ENCODE measurements at regions not wholly inside any gene's neighbourhood (a gene's known extent, or its start where the extent isn't known, plus 50 kb on each side); places are given as distances from the start of the nearest gene placed in this dataset.
A peak's percentile ranks its signal among the peaks of the same experiment; 100 is the strongest.
"Not testable (repeated sequence)": the region's sequence is repeated elsewhere in the genome, so short reads cannot be mapped to it uniquely, and the experiment has no call there.

DNA sequence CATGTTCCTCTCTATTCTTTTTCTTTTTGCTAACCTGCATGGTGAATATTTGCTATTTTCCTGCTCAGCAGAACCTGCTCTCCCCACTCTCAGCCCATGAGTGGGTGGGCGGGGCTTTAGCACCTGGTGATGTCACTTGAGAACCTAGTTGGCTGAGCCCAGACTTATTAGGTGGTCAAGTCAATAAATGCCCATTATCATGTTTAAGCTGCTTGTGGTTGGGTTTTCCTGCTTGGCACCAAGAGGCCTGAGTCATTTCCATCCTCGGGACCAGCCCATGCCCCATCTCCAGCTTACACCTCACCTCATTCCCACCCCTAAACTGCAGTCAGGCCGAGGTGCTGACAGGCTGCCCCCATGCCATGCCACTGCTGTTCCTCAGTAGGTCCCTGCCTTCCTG lies 226.6 kb downstream of the ANKRD30B start:
- no peak for DNase-seq (ENCODE audit: low read depth)
- no peak overlapping the region for H3K4me3 ChIP-seq (ENCODE audit: control insufficient read depth, low read depth, low read length)
- TF ChIP-seq, protein P1, sequence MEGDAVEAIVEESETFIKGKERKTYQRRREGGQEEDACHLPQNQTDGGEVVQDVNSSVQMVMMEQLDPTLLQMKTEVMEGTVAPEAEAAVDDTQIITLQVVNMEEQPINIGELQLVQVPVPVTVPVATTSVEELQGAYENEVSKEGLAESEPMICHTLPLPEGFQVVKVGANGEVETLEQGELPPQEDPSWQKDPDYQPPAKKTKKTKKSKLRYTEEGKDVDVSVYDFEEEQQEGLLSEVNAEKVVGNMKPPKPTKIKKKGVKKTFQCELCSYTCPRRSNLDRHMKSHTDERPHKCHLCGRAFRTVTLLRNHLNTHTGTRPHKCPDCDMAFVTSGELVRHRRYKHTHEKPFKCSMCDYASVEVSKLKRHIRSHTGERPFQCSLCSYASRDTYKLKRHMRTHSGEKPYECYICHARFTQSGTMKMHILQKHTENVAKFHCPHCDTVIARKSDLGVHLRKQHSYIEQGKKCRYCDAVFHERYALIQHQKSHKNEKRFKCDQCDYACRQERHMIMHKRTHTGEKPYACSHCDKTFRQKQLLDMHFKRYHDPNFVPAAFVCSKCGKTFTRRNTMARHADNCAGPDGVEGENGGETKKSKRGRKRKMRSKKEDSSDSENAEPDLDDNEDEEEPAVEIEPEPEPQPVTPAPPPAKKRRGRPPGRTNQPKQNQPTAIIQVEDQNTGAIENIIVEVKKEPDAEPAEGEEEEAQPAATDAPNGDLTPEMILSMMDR (conservative IDR thresholded peaks at IDR 0.05; ENCODE audit: control insufficient read depth, insufficient read depth, low read depth, low read length), result no peak

DNA sequence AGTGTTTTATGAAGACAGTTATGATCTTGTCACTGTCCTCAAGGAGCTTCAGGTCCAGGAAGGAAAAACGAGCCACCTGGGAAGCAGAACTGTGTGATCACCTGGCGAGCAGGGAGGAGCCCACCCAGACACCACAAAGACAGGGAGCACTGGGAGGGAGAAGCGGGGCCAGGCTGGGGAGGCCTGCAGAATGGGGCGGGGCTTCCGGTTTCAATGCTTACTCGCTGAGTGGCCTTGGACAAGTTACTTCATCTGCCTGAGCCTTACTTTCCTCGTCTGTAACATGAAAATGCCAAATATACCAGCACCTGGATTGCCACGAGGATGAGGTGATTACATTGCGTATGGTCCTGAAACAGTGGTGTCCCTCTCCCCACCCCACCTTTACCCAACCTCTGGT lies 227.5 kb downstream of the ANKRD30B start:
- no peak overlapping the region for H3K4me3 ChIP-seq (ENCODE audit: control insufficient read depth, low read depth, low read length)
- TF ChIP-seq, protein P1 (conservative IDR thresholded peaks at IDR 0.05; ENCODE audit: control insufficient read depth, insufficient read depth, low read depth, low read length), result no peak
- DNase-seq (ENCODE audit: low read depth), result no peak

- DNase-seq (ENCODE audit: low read depth), result peak; percentile 1
- no peak overlapping the region for H3K4me3 ChIP-seq (ENCODE audit: control insufficient read depth, low read depth, low read length)
- TF ChIP-seq, protein P1 (conservative IDR thresholded peaks at IDR 0.05; ENCODE audit: control insufficient read depth, insufficient read depth, low read depth, low read length), result no peak
Observed at GRCh38 chr18:14976736-14977430, 228.9 kb downstream of the ANKRD30B start.

- TF ChIP-seq, protein P1 (conservative IDR thresholded peaks at IDR 0.05; ENCODE audit: control insufficient read depth, insufficient read depth, low read depth, low read length), result no peak
- no peak for DNase-seq (ENCODE audit: low read depth)
Observed at GRCh38 chr18:14978191-14978590, 230.2 kb downstream of the ANKRD30B start.

DNA sequence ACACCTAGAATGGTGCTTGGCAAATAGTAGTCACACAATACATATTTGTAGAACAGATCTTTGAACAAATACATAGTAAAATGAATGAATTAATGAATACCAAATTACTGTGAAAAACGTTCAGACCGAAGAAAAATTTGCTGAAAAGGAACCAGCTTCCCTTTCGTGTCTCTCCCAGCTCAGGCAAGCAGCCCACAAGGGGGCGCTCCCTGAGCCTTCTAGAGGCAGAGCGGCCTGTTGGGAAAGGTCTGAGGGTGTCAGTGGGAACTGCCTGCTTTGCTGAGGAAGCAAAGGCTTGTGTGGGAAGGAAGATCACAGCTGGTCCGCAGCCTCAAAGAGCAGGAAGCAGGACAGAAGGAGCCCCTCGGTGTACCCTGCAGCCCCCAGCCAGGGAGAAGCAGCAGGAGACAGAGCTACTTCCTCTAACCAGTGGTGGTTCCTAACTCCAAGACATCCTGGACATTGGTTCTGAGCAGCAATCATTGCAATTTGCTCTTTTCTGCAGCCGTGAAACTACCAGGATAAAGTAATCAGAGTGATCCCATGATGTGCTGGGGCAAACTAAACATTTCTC lies 231.1 kb downstream of the ANKRD30B start:
- DNase-seq (ENCODE audit: low read depth), result peak; percentile 5
- TF ChIP-seq, protein P1 (conservative IDR thresholded peaks at IDR 0.05; ENCODE audit: control insufficient read depth, insufficient read depth, low read depth, low read length), result peak; percentile 17
- H3K4me3 ChIP-seq (ENCODE audit: control insufficient read depth, low read depth, low read length), result no peak overlapping the region

More at GRCh38 chr18:14978191-14978590, 230.2 kb downstream of the ANKRD30B start:
- H3K4me3 ChIP-seq (ENCODE audit: control insufficient read depth, low read depth, low read length), result no peak overlapping the region

- TF ChIP-seq, protein P1 (conservative IDR thresholded peaks at IDR 0.05; ENCODE audit: control insufficient read depth, insufficient read depth, low read depth, low read length), result no peak
- no peak for DNase-seq (ENCODE audit: low read depth)
- no peak overlapping the region for H3K4me3 ChIP-seq (ENCODE audit: control insufficient read depth, low read depth, low read length)
Observed at GRCh38 chr18:14979875-14980274, 231.9 kb downstream of the ANKRD30B start.

DNA sequence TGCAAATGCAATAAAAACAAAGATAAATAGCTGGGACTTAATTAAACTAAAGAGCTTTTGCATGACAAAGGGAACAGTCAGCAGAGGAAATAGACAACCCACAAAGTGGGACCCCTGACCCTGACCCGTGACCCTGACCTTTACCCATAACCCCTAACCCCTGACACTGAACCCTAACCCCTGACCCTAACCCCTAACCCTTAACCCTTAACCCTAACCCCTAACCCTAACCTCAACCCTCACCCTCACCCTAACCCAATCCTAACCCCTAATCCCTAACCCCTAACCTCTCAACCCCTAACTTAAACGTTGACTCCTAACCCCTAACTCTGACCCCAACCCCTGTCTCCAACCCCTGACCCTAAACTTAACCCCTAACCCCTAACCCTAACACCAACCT lies 236.6 kb downstream of the ANKRD30B start:
- not testable (repeated sequence) for H3K4me3 ChIP-seq (ENCODE audit: control insufficient read depth, low read depth, low read length); DNase-seq (ENCODE audit: low read depth)

DNA sequence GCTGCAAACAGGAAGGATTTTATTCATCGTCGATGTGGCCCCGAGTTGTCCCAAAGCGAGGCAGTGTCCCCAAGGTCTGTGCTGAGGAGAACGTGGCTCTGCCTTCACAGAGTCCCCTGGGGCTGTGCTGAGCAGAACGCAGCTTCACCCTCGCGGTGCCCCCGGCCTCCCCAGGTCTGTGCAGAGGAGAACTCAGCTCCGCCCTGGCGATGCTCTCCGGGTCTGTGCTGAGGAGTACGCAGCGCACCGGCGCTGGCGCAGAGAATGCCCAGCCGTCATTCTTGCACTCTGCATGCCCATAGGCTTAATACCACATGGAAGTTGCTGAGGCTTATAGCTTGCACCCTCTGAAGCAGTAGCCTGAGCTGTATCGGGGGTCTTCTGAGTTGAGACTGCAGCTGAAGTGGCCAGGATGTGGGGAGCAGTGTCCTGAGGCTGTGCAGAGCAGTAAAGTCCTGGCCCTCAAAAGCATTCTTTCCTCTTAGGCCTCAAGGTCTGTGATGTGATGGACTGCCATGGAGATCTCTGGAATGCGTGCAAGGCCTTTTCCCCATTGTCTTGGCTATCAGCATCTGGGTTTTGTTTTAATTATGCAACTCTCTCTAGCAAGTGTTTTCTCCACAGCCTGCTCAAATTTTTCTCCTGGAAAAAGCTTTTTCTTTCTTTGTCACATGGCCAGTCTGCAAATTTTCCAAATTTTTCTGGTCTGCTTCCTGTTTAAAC lies 237.5 kb downstream of the ANKRD30B start:
- DNase-seq (ENCODE audit: low read depth); H3K4me3 ChIP-seq (ENCODE audit: control insufficient read depth, low read depth, low read length): not testable (repeated sequence)

DNA sequence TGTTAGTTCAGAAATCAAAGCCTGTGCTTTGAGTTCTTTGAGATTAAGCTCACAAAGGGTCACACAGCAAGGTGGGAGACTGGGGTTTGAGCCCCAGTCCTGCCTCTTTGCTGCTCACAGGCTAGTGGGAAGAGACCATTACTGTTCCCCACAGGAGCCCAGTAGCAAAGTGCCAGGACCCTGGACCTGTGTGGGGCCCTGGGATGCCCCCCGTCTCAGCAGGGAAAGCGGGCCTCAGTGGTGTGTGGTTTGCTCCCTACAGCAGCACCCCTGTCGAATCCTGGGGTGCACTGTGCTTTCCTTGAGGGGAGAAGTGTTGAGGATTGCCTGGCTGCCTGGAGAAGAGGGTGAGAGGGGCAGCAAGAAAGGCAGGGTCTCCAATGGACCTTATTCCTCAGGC lies 239.4 kb downstream of the ANKRD30B start:
- DNase-seq (ENCODE audit: low read depth); H3K4me3 ChIP-seq (ENCODE audit: control insufficient read depth, low read depth, low read length): not testable (repeated sequence)

GRCh38 chr18:14987960-14988710 lies 240.2 kb downstream of the ANKRD30B start:
- H3K4me3 ChIP-seq (ENCODE audit: control insufficient read depth, low read depth, low read length); DNase-seq (ENCODE audit: low read depth): not testable (repeated sequence)

Data from fibroblast of mammary gland (primary cell).